ENCODE measurements at regions not wholly inside any gene's neighbourhood (a gene's known extent, or its start where the extent isn't known, plus 50 kb on each side); places are given as distances from the start of the nearest gene placed in this dataset.

DNA sequence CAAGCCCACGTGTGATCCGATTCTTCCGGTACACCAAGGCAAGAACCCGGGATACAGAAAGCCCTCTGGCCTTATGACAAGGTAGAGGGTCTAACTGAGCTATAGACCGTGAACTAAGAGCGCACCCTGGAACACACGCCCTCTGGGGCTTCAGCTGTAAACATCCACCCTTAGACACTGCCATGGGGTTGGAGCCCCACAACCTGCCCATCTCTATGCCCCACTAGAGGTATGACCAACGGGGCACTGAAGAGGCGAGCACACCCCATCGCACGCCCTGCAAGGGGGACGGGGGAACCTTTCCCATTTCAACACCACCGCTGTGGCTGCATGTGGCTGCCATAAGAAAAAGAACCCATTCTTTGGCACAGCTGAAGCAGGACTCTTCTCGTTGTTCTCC is 1206.0 kb upstream of the TMEM132C start:
- FAIRE-seq (no peak), DNase-seq (no peak)
- TF ChIP-seq, protein P1, sequence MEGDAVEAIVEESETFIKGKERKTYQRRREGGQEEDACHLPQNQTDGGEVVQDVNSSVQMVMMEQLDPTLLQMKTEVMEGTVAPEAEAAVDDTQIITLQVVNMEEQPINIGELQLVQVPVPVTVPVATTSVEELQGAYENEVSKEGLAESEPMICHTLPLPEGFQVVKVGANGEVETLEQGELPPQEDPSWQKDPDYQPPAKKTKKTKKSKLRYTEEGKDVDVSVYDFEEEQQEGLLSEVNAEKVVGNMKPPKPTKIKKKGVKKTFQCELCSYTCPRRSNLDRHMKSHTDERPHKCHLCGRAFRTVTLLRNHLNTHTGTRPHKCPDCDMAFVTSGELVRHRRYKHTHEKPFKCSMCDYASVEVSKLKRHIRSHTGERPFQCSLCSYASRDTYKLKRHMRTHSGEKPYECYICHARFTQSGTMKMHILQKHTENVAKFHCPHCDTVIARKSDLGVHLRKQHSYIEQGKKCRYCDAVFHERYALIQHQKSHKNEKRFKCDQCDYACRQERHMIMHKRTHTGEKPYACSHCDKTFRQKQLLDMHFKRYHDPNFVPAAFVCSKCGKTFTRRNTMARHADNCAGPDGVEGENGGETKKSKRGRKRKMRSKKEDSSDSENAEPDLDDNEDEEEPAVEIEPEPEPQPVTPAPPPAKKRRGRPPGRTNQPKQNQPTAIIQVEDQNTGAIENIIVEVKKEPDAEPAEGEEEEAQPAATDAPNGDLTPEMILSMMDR (IDR thresholded peaks at IDR 0.05; ENCODE audit: borderline replicate concordance, extremely low read depth, insufficient read depth) = no peak
- Histone ChIP-seq H3K4me1 (ENCODE audit: control insufficient read depth in 2 of 3, insufficient read depth in 2 of 3, low read depth in 1 of 3, low read length in 3 of 3) (no peaks in the 10 kb centered on the region), H3K27me3 (ENCODE audit: control insufficient read depth, insufficient read depth, low read length) (no peaks in the 10 kb centered on the region), H3K27ac (ENCODE audit: low read depth in 2 of 2, low read length in 2 of 2) (no peak overlapping the region), H3K9me3 (ENCODE audit: control insufficient read depth in 2 of 3, insufficient read depth in 1 of 3, low read length in 3 of 3) (no peaks in the 10 kb centered on the region), H3K36me3 (ENCODE audit: control insufficient read depth in 2 of 3, insufficient read depth in 3 of 3, low read length in 3 of 3) (no peaks in the 10 kb centered on the region), H3K4me3 (ENCODE audit: low read length in 3 of 3) (no peak overlapping the region), H3K9ac (ENCODE audit: low read length in 3 of 3) (no peak overlapping the region)
- intact Hi-C loops (cut with DNase I) = no loop called here

- TF ChIP-seq, protein P1 (IDR thresholded peaks at IDR 0.05; ENCODE audit: borderline replicate concordance, extremely low read depth, insufficient read depth) = no peak
- Histone ChIP-seq H3K9me3 (ENCODE audit: control insufficient read depth in 2 of 3, insufficient read depth in 1 of 3, low read length in 3 of 3) (no peaks in the 10 kb centered on the region), H3K4me1 (ENCODE audit: control insufficient read depth in 2 of 3, insufficient read depth in 2 of 3, low read depth in 1 of 3, low read length in 3 of 3) (no peaks in the 10 kb centered on the region), H3K36me3 (ENCODE audit: control insufficient read depth in 2 of 3, insufficient read depth in 3 of 3, low read length in 3 of 3) (no peaks in the 10 kb centered on the region), H3K9ac (ENCODE audit: low read length in 3 of 3) (no peak overlapping the region), H3K4me3 (ENCODE audit: low read length in 3 of 3) (no peak overlapping the region), H3K27me3 (ENCODE audit: control insufficient read depth, insufficient read depth, low read length) (no peaks in the 10 kb centered on the region), H3K27ac (ENCODE audit: low read depth in 2 of 2, low read length in 2 of 2) (no peak overlapping the region)
- DNase-seq (peak in 3 of 5 donors; percentile 15 to 37 (median 26)), FAIRE-seq (no peak)
- intact Hi-C loops (cut with DNase I) = no loop called here
These were observed 1203.5 kb upstream of the TMEM132C start for GRCh38 chr12:127063339-127064072.

DNA sequence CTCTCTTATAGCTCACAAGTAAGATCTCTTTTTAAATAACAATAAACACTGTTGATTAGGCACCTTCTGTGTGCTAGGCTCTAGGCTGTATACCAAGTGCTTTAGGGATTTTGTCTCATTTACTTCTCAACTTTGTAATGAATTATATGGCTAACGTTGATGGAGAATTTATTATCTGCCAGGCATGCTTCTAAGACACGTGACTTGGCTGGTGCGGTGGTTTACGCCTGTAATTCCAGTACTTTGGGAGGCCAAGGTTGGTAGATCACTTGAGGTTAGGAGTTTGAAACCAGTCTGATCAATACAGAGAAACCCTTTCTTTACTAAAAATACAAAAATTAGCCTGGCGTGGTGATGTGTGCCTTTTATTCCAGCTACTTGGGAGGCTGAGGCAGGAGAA is 1202.8 kb upstream of the TMEM132C start:
- Histone ChIP-seq H3K9me3 (ENCODE audit: control insufficient read depth in 2 of 3, insufficient read depth in 1 of 3, low read length in 3 of 3) (no peaks in the 10 kb centered on the region), H3K27ac (ENCODE audit: low read depth in 2 of 2, low read length in 2 of 2) (no peak overlapping the region), H3K9ac (ENCODE audit: low read length in 3 of 3) (no peak overlapping the region), H3K36me3 (ENCODE audit: control insufficient read depth in 2 of 3, insufficient read depth in 3 of 3, low read length in 3 of 3) (no peaks in the 10 kb centered on the region), H3K4me1 (ENCODE audit: control insufficient read depth in 2 of 3, insufficient read depth in 2 of 3, low read depth in 1 of 3, low read length in 3 of 3) (no peaks in the 10 kb centered on the region), H3K27me3 (ENCODE audit: control insufficient read depth, insufficient read depth, low read length) (no peaks in the 10 kb centered on the region), H3K4me3 (ENCODE audit: low read length in 3 of 3) (no peak overlapping the region)
- no peak for DNase-seq
- intact Hi-C loops (cut with DNase I) = no loop called here
- no peak for FAIRE-seq
- TF ChIP-seq, protein P1 (IDR thresholded peaks at IDR 0.05; ENCODE audit: borderline replicate concordance, extremely low read depth, insufficient read depth) = no peak

GRCh38 chr12:127065595-127065994 is 1201.4 kb upstream of the TMEM132C start:
- no peak overlapping the region for H3K4me3 ChIP-seq (ENCODE audit: low read length in 3 of 3)
- no peaks in the 10 kb centered on the region for H3K27me3 ChIP-seq (ENCODE audit: control insufficient read depth, insufficient read depth, low read length)
- FAIRE-seq = no peak
- H3K4me1 ChIP-seq (ENCODE audit: control insufficient read depth in 2 of 3, insufficient read depth in 2 of 3, low read depth in 1 of 3, low read length in 3 of 3) = no peaks in the 10 kb centered on the region
- no peak overlapping the region for H3K27ac ChIP-seq (ENCODE audit: low read depth in 2 of 2, low read length in 2 of 2)
- H3K36me3 ChIP-seq (ENCODE audit: control insufficient read depth in 2 of 3, insufficient read depth in 3 of 3, low read length in 3 of 3) = no peaks in the 10 kb centered on the region
- TF ChIP-seq, protein P1 (IDR thresholded peaks at IDR 0.05; ENCODE audit: borderline replicate concordance, extremely low read depth, insufficient read depth) = no peak
- H3K9ac ChIP-seq (ENCODE audit: low read length in 3 of 3) = no peak overlapping the region
- intact Hi-C loops (cut with DNase I) = no loop called here
- no peaks in the 10 kb centered on the region for H3K9me3 ChIP-seq (ENCODE audit: control insufficient read depth in 2 of 3, insufficient read depth in 1 of 3, low read length in 3 of 3)
- no peak for DNase-seq
